Fibroblast of skin of left biceps (primary cell): ENCODE measurements at regions not wholly inside any gene's neighbourhood (a gene's known extent, or its start where the extent isn't known, plus 50 kb on each side); places are given as distances from the start of the nearest gene placed in this dataset.

ENCODE experiments used
- DNase-seq, 2 experiments: peaks; one replicate each; pipeline ENCODE4 v3.0.0-alpha.2; 2013; ENCODE audit warnings: low read depth in 2 of 2

GRCh38 chr6:141316236-141316635 lies 816.5 kb upstream of the GJE1 start:
- no peak for DNase-seq

DNA sequence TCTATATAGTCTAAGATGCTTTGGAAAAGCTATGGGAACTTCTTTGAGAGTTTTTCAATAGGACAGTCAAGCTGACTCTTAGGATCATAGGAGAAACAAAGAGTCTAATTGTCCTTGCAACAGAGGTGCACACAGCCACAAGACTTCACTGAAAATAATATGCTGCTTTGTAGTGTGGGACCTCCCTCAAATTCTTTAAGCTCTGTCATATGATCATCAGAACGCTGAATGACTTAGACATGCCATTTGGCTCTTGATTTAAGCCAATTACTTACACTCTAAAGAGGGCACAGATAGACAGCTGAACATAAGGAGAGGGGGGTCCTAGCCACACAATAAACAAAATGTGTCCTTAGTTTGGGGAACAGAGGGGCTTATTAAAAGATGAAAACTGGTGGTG lies 818.7 kb upstream of the GJE1 start:
- no peak for DNase-seq

DNA sequence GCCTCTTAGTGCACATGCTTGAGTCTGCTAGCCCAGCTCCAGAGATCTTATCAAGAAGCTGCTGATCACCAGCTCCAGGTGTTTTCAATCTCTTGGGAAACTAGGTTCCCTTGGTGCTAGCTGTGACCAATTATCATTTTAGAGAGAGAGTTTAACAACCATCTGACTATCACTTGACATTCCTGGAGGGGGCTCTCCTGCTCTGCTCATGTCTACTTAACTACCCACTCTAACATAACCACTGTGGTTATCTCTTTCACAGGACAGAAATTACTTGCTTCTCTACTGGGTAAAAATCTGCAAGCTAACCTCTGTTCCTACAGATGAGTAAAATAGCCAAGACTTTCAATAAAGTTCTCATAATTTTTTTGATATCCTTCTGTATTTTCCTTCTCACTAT lies 823.4 kb upstream of the GJE1 start:
- DNase-seq, result no peak

GRCh38 chr6:141307309-141307998 lies 825.3 kb upstream of the GJE1 start:
- DNase-seq, result no peak

DNA sequence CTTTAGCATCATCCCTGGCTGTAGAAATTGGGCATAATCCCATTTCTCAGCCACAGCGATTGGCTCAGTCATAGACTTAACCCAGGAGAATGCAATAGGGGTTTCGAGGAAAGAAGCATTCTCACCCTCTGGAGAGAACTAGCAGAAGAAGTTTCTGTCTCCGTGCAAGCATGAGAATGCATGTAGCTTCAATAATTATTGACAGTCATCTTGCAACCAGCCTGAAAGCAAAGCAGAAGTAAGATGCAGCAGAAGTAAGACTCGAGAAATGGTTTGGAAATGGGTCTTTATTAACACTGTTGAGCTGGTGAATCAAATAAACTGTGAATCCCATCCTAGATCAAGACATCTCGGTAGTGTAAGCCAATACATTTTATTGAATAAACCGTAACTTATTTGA lies 828.8 kb upstream of the GJE1 start:
- DNase-seq, result no peak

DNA sequence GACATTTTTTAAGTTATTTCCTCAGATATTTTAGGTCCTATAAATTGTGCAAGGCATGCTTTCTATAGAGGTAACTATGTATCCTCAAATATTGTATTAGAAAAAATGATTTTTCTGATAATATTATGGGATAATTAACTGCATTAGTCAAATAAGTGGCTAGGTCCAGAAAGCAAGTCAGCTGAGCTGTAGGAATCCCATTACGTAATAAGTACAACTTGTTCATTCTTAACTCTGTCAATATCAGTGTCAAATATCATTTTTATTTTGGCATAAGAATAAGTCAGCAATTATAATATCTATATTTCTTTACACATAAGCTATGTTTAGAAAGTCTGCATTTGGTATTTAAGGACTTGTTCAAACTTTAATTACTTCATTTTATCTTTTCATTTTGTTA lies 830.9 kb upstream of the GJE1 start:
- no peak for DNase-seq

- no peak for DNase-seq
These were observed 841.6 kb upstream of the GJE1 start for GRCh38 chr6:141290941-141291721.

GRCh38 chr6:141288947-141289346 lies 843.8 kb upstream of the GJE1 start:
- no peak for DNase-seq

DNA sequence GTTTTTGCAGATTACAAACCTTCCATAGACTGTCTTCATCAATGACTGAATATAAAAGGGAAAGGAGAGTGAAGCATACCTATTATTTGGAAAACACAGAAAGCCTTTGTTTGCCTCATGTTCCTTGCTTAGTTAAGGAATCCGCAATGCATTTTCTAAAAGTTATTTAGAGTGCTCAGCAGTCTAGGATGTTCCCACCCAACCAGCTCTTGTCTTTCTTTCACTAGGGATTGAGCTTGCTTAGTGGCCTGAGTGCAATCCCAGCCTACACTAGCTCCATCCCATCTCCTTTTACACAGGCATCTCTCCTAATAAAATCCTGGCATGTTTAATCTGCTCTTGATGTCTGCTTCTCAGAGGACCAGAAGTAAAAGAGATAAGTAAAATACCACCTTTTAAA lies 850.5 kb upstream of the GJE1 start:
- no peak for DNase-seq

- DNase-seq, result no peak
These were observed 863.0 kb upstream of the GJE1 start for GRCh38 chr6:141269684-141270083.

GRCh38 chr6:141267420-141267819 lies 865.3 kb upstream of the GJE1 start:
- DNase-seq, result no peak

DNA sequence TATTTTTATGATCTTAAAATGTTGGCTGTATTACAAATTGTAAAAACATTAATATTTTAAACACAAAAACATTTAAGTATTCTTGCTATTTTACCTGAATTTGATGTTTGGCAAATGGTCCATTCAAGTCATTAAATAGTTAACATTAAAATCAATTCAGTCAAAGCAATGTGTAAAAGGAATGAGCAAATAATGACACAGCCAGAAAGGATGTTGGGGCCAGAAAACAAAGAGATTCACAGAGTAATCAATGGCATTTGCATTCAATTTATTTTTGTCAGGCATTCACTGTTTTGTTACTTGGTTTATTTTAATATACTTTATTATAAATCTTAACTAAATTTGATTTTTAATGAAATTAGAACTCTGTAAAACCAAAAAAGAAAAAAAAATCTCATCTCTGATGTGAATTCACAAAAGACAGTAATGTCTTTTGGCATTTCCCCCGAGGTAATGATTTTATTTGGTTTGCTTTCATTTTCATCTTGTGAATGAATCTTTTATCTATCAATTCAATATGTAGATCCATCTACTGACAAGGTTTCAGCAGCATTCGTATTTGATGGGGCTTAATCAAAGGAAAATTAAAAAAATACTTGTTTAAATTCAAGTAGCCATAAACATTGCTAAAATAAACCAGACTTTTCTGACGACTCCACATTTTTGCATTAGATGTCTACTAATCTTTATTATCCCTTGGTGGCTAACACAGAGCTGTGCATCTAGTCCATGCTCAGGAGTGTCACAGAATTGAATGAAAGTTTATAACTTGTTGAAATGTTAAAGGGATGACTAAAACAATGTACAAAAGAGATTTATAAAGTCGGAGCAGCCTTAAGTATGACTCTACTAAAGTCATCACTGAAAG lies 866.7 kb upstream of the GJE1 start:
- no peak for DNase-seq

GRCh38 chr6:141264101-141264500 lies 868.6 kb upstream of the GJE1 start:
- no peak for DNase-seq

DNA sequence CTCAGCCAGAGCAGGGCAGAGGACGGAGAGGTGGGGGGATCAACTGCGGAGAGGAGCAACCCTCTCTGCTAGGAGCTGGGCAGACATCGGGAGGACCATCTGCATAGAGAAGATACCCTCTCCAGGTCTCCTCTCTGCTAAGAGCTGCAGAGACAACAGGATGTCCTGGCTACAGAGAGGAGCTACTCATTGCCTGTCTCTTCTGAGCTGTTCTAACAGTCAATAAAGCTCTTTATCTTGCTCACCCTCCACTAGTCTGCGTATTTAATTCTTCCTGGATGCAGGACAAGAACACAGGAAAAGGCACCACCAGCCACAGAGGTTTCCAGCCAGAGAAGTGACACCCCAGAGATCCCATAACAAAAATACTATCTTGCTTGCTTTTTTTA lies 871.1 kb upstream of the GJE1 start:
- DNase-seq, result no peak

DNA sequence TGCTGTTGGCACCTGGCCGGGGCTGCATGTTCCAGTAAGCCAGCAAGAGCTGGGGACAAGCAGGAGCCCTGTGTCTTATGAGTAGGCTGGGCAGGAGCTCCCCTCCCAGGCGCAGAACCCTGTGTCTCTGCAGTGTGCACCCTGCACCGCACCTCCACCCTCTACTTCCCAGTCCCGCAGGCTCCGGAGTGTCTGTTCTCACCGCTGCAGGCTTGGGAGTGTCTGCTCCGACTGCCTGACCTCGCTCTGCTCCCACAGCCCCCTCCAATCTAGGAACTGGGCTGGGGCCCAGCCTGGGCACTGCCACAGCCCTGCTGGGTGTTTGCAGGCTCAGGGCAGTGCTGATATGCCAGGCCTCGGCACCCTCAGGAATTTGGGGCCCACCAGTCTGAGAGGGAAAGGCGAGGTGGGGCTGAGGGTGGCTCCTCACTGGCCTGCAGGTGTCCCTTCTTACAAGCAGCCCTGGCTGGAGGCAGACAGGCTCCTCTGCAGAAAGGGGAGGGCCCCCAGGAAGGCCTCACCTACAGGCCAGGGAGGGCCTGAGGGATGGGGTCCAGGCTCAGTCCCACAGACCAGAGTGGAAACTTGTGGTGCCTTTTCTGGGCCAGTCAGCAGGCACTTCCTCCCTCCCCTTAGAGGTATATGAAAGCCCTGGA lies 871.6 kb upstream of the GJE1 start:
- DNase-seq, result no peak

DNA sequence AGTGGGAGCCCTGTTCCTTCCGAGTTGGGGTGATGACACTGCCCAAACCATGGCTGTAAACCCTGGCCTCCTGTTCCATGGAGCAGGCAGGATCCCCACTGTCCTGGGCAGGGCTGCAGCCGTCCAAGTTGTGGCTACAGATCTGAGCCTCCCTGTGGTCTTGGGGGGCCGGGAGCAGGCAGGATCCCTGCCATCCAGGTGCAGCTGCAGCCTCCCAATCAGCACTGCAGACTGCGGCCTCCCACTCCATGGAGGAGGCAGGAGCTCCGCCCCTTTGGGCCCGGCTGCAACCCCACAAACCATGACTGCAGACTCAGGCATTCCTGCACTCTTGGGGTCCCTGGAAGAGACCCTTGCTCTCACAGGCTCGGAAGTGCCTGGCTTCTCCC lies 872.1 kb upstream of the GJE1 start:
- no peak for DNase-seq

DNA sequence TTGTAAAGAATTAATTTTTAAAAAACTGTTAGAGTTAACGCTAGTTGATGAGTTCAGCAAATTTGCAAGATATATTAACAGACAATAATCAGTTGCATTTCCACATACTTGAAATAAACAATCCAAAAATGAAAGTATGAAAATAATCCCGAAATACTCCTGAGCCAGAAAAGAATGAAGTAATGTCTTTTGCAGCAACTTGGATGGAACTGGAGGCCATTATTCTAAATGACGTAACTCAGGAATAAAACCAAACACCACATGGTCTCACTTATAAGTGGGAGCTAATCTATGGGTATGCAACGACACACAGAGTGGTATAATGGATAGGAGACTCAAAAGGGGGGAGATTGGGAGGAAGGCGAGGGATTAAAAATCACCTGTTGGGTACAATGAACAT lies 872.9 kb upstream of the GJE1 start:
- no peak for DNase-seq

DNA sequence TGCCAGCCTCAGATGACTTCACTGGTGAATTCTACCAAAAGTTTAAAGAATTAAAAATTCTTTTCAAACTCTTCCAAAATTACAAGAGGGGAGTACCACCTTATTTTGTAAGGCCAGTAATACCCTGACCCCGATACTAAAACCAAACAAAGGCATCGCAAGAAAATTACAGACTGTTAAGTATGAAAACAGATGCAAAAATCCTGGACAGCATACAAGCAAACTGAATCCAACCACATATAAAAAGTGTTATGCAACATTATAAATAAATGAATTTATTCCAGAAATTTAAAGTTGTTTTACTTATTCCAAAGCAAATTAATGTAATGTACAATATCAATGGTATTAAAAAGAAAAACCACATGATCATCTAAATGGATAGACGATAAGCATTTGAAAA lies 873.6 kb upstream of the GJE1 start:
- DNase-seq, result no peak

DNA sequence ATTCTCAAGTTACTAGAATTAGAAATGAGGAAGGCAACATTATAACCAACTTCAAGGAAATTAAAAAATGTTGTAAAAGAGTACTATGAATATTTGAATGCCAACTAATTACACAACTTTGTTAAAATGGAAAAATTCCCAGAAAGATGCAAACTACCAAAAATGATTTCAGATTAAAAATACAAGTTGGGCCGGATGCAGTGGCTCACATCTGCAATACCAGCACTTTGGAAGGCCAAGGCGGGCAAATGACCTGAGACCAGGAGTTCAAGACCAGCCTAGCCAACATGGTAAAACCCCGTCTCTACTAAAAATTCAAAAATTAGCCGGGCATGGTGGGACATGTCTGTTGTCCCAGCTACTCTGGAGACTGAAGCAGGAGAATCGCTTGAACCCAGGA lies 874.2 kb upstream of the GJE1 start:
- no peak for DNase-seq

DNA sequence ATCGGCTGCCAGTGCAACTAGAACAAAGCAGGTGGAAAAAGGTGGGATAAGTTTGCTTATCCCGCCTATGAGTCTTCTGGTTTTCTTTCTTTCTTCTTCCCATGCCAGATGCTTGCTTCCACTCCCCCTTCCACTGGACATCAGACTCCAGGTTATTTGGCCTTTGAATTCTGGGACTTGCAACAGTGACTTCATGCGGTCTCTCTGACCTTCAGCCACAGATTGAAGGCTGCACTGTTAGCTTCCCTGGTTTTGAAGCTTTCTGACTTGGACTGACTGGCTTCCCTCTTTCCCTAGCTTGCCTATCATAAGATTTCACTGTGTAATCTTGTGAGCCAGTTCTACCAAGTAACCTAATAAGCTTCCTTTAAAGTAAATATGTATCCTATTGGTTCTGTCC lies 878.4 kb upstream of the GJE1 start:
- DNase-seq, result no peak

GRCh38 chr6:141252828-141253608 lies 879.7 kb upstream of the GJE1 start:
- no peak for DNase-seq
